ENCODE measurements at regions not wholly inside any gene's neighbourhood (a gene's known extent, or its start where the extent isn't known, plus 50 kb on each side); places are given as distances from the start of the nearest gene placed in this dataset.

GRCh38 chr1:201748335-201748734 is 80.6 kb upstream of the IPO9 start:
- TF ChIP-seq POLR2A (IDR thresholded peaks at IDR 0.05; ENCODE audit: extremely low read depth, insufficient read length) (no peak), CTCF (IDR thresholded peaks at IDR 0.05; ENCODE audit: low read depth, low read length) (no peak), MAX (IDR thresholded peaks at IDR 0.05; ENCODE audit: low read depth, low read length) (no peak), MYC (IDR thresholded peaks at IDR 0.05; ENCODE audit: low read depth, low read length) (no peak)

Measured in NB4 (cell line).